GM19035 (cell line): ENCODE measurements at regions not wholly inside any gene's neighbourhood (a gene's known extent, or its start where the extent isn't known, plus 50 kb on each side); places are given as distances from the start of the nearest gene placed in this dataset.

Source experiments
- ATAC-seq: cut with Tn5 transposase; IDR thresholded peaks from one replicate; pipeline ENCODE4 v1.9.1; 2021; ENCODE audit not compliant: unreplicated experiment

DNA sequence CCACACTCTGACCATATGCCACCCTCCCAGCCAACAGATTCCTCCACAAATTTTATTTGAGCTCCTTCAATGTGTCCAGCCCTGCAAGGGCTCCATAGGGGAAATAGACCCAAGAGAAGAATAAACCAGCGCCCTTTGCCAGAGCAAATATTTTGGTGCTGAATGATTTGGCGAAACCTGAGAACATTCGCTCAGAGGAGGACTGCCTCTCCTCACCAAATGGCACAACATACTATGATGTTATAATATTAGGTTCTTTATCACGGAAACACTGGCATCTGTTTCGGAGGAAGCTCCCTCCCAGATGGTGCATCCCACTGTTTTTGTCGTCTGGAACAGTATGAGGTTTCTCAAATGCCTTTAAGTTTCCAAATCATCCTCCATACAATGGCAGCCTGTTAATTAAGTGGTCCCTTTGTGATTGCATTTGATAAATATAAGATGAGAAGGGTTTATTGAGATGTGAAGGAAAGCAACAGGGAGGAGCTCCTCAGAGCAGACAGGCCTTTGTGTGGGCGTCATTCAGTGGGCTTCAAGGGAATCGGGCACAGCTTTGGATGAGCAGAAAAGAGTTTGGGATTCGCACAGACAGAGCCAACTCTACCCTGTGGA is 139.1 kb upstream of the ADRA1B start:
- no peak for ATAC-seq

- ATAC-seq: no peak
These were observed 136.8 kb upstream of the ADRA1B start for GRCh38 chr5:159779481-159779880.

- ATAC-seq: no peak
These were observed 136.0 kb upstream of the ADRA1B start for GRCh38 chr5:159780246-159780645.

GRCh38 chr5:159781626-159782157 is 134.6 kb upstream of the ADRA1B start:
- ATAC-seq: no peak

DNA sequence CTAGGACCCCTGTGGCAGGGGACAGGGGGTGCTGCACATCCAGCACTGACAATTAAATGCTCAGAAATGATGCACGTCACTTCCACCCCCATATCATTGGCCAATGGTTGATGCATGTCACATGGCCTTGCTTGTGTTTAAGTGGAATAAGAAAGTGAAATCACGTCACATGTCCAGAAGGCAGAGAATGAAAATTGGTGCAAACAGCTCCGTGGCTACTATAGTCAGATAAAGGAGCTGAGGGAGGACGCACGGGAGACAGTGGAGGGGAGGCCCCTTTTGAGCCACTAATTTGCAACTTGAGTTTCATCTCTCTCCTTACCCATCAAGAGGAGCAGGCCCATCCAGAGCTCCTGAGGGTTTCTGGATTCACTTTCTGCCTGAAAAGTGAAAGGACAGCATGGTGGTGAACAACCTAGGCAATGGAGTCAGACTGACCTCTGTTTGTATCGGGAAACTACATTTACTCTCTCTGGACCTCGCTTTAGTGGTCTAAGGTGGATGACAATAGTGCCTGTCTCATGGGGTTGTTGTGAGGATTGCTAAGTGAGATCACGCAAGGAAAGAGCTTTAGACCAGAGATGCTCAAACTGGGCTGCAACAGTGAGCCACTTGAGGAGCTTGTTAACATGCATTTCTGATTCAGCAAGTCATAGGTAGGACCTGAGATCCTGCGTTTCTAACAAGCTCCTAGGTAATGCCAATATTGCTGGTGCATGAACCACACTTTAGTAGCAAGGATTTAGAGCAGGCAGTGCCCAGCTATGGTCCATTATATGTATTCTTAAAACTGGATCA is 133.9 kb upstream of the ADRA1B start:
- ATAC-seq: no peak

- no peak for ATAC-seq
These were observed 133.3 kb upstream of the ADRA1B start for GRCh38 chr5:159782995-159783300.

- no peak for ATAC-seq
These were observed 132.5 kb upstream of the ADRA1B start for GRCh38 chr5:159783726-159784247.

- no peak for ATAC-seq
These were observed 131.3 kb upstream of the ADRA1B start for GRCh38 chr5:159784993-159785392.

DNA sequence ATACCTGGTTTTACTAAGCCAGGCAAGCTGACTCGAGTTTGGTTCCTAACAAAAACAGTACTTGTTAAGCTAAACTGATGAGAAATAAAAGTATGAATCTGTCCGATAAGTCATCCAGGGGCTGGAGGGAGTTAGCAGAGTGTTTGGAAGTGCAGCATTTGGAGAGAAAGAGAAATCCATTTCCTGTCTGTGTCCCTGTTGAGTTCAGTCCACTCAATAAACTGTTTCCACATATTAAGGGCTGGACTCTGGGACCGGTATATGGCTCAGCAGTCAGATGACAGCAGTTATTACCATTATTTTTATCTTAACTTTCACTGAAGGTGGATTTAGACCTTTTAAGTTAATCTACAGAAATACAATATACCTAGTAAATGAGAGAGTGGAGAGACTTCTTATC is 130.6 kb upstream of the ADRA1B start:
- no peak for ATAC-seq

DNA sequence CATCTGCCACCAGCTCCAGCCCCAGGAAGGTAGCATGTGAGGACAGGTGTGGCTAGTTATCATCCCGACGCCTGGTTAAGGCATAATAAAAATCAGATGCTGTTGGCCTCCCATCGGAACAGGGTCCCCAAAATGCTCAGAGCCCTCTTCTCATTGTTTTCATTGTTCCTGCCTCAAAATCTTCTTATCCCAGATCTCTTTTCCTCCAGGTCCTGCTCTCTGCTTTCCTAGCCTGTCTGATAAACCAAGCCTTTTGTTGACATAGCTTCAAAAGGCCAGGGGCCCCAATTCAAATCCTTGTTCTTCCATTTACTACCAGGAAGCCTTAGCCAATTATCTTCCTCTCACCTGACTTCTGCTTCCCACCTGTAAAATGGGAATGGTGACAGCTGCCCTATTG is 130.1 kb upstream of the ADRA1B start:
- no peak for ATAC-seq

DNA sequence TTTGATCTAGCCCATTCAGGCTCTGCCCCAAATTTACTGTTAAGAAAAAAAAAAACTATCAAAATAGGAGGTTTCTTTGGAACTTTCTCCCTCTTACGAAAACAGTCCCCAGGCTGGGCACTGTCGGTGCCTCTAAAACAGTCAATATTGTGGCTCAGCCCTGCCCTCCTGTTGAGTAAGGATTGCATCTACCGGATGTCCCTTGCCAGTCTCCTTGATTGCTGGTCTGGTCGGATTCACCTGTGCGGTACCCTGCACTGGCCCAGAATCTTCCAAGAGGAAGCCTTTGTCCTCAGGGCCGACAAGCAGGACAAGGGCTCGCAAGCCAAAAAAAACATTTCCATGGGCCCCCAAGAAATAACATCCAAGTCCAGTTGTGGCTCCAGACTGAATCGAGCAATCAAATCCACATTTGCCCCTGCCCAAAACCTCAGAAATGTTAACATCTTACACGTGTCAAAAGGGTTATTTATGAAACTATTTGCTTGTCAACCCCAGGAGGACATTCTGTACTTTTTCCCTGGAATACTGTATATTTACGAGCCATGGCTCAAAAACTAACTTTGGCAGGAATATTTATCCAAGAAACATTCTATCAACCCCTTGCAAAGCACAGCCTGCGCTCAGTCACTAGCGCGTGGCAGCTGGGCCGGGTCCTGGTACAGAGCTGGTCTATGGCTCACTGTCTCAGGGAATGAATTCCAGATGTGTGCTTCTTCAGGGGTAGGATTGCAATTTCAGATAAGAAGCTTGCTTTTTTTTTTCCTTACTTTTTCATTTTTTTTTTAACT is 129.2 kb upstream of the ADRA1B start:
- no peak for ATAC-seq

GRCh38 chr5:159787837-159788236 is 128.4 kb upstream of the ADRA1B start:
- ATAC-seq: no peak

DNA sequence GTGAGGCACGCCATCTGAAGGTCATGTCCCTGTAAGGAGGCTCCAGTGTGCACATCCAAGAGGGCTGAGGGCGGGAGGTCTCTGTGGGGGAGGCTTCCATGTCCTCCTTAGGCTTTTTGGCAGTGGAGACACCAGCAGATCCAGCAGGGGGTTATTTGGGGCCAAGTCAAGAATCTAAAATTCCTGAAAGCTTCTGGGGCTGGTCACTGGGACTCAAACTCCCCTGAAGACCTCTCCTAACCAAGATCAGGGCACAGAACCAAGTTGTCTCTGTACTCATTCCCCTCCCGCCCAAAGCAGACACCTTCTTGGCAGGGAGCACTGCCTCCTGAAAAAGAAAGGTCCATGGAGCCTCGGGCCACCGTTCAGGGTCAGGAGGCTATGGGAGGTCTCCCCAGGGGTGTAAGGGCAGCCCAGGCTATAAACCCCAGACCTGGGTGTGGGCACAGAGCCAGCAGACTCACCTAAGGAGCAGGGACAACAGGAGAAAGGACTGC is 127.4 kb upstream of the ADRA1B start:
- no peak for ATAC-seq

GRCh38 chr5:159792180-159792579 is 124.1 kb upstream of the ADRA1B start:
- no peak for ATAC-seq

GRCh38 chr5:159797261-159797970 is 118.9 kb upstream of the ADRA1B start:
- no peak for ATAC-seq

DNA sequence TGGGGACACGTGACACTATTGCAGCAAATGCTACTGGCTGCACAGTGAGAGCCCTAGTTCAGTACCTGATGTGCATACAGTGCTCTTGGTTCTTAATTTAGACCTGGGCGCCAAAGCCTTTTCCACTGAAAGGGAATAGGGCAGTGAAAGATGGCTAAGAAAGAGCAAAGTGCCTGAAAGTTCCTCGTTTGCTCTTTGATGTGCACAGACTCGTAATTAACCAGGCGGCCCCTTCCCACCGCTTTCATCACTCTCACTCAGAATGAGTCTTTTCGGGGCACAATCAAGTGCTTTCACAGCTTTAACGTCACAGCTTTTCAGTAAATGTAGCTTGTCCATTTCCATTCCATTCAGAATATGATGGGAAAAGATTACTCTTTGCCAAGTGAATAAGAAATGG is 116.6 kb upstream of the ADRA1B start:
- ATAC-seq: no peak

- no peak for ATAC-seq
These were observed 116.0 kb upstream of the ADRA1B start for GRCh38 chr5:159800131-159800840.

- no peak for ATAC-seq
These were observed 115.0 kb upstream of the ADRA1B start for GRCh38 chr5:159801303-159801702.

DNA sequence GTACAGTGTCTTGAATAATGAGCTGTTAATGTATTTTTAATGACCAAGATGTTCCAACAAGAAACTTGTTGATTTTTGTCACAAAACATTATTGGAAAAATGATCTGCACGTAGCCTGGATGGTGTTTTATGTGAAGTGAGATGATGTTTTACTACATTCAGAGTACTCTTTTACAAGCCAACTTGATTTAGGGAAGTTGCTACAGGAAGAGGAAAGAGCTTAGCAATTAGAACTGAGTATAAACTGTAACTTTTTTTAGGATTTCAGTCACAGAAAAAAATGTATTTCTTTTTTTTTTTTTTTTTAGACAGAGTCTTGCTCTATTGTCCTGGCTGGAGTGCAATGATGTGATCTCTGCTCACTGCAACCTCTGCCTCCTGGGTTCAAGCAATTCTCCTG is 113.6 kb upstream of the ADRA1B start:
- no peak for ATAC-seq

GRCh38 chr5:159804121-159804520 is 112.2 kb upstream of the ADRA1B start:
- ATAC-seq: no peak
